ENCODE measurements at regions not wholly inside any gene's neighbourhood (a gene's known extent, or its start where the extent isn't known, plus 50 kb on each side); places are given as distances from the start of the nearest gene placed in this dataset.

GRCh38 chr17:33404070-33404819, 111.2 kb upstream of the ASIC2 start:
- DNase-seq (ENCODE audit: low read depth) = no peak

- no peak for DNase-seq (ENCODE audit: low read depth)
These were observed 123.0 kb upstream of the ASIC2 start for GRCh38 chr17:33416131-33416530.

- no peak for DNase-seq (ENCODE audit: low read depth)
These were observed 128.8 kb upstream of the ASIC2 start for GRCh38 chr17:33421933-33422332.

GRCh38 chr17:33433581-33433980, 140.5 kb upstream of the ASIC2 start:
- no peak for DNase-seq (ENCODE audit: low read depth)

- no peak for DNase-seq (ENCODE audit: low read depth)
These were observed 141.7 kb upstream of the ASIC2 start for GRCh38 chr17:33434841-33435240.

GRCh38 chr17:33435721-33436301, 142.7 kb upstream of the ASIC2 start:
- DNase-seq (ENCODE audit: low read depth) = no peak

- no peak for DNase-seq (ENCODE audit: low read depth)
These were observed 143.2 kb upstream of the ASIC2 start for GRCh38 chr17:33436321-33436720.

- DNase-seq (ENCODE audit: low read depth) = no peak
These were observed 145.0 kb upstream of the ASIC2 start for GRCh38 chr17:33438139-33438538.

GRCh38 chr17:33438578-33438977, 145.5 kb upstream of the ASIC2 start:
- no peak for DNase-seq (ENCODE audit: low read depth)

GRCh38 chr17:33442320-33442719, 149.2 kb upstream of the ASIC2 start:
- no peak for DNase-seq (ENCODE audit: low read depth)

- no peak for DNase-seq (ENCODE audit: low read depth)
These were observed 151.6 kb upstream of the ASIC2 start for GRCh38 chr17:33444731-33445130.

- DNase-seq (ENCODE audit: low read depth) = no peak
These were observed 154.0 kb upstream of the ASIC2 start for GRCh38 chr17:33447090-33447489.

- no peak for DNase-seq (ENCODE audit: low read depth)
These were observed 158.1 kb upstream of the ASIC2 start for GRCh38 chr17:33451221-33451620.

- DNase-seq (ENCODE audit: low read depth) = no peak
These were observed 164.4 kb upstream of the ASIC2 start for GRCh38 chr17:33457477-33457876.

- DNase-seq (ENCODE audit: low read depth) = no peak
These were observed 166.2 kb upstream of the ASIC2 start for GRCh38 chr17:33459078-33459940.

GRCh38 chr17:33460781-33461450, 167.8 kb upstream of the ASIC2 start:
- DNase-seq (ENCODE audit: low read depth) = no peak

GRCh38 chr17:33463887-33464286, 170.8 kb upstream of the ASIC2 start:
- DNase-seq (ENCODE audit: low read depth) = no peak

- DNase-seq (ENCODE audit: low read depth) = no peak
These were observed 171.7 kb upstream of the ASIC2 start for GRCh38 chr17:33464669-33465280.

- no peak for DNase-seq (ENCODE audit: low read depth)
These were observed 176.3 kb upstream of the ASIC2 start for GRCh38 chr17:33469421-33469820.

- DNase-seq (ENCODE audit: low read depth) = no peak
These were observed 176.8 kb upstream of the ASIC2 start for GRCh38 chr17:33469911-33470310.

GRCh38 chr17:33473061-33473460, 180.0 kb upstream of the ASIC2 start:
- no peak for DNase-seq (ENCODE audit: low read depth)

- no peak for DNase-seq (ENCODE audit: low read depth)
These were observed 181.7 kb upstream of the ASIC2 start for GRCh38 chr17:33474789-33475188.

All from activated T-cell treated with anti-CD3 and anti-CD28 coated beads for 48 hours (primary cell).